AG04450 (cell line): ENCODE measurements at regions not wholly inside any gene's neighbourhood (a gene's known extent, or its start where the extent isn't known, plus 50 kb on each side); places are given as distances from the start of the nearest gene placed in this dataset.

Experiments used
- CTCF ChIA-PET: fragments of 300-600, 350-600 bp; formaldehyde crosslinking; extraction: SDS; loops from one replicate; lab custom pipeline; 2022; ENCODE audit warnings: antibody characterized with exemption, inconsistent platforms; lab: Charles Lee
- POLR2A ChIA-PET: fragments of 350-600 bp; formaldehyde crosslinking; extraction: SDS; loops from one replicate; lab custom pipeline; 2021; ENCODE audit warnings: antibody characterized with exemption, inconsistent platforms; lab: Yijun Ruan, JAX
- DNase-seq: peaks from one replicate; pipeline ENCODE4 v3.0.0-alpha.2; 2011; ENCODE audit warnings: low read depth, low spot score
- H3K27ac ChIP-seq: one replicate; pipeline ENCODE4 v1.5.1; 2012; ENCODE audit warnings: low read depth, low read length, control low read depth
- H3K27me3 ChIP-seq: one replicate; pipeline ENCODE4 v1.6.0; 2012; ENCODE audit warnings: low read length; ENCODE audit not compliant: control insufficient read depth, insufficient read depth
- H3K4me3 ChIP-seq: 2 replicates; pipeline ENCODE4 v1.5.1; 2011; ENCODE audit warnings: mild to moderate bottlenecking, low read depth, low read length, control low read depth
- H3K9me3 ChIP-seq: 2 replicates; pipeline ENCODE4 v1.5.1; 2012; ENCODE audit warnings: low read length; ENCODE audit not compliant: control insufficient read depth, insufficient read depth
- TF ChIP-seq, protein P1 (sequence below): IDR thresholded peaks from 2 replicates; pipeline ENCODE4 v1.5.1; 2011; ENCODE audit warnings: low read depth, low read length, control low read depth, inconsistent platforms

DNA sequence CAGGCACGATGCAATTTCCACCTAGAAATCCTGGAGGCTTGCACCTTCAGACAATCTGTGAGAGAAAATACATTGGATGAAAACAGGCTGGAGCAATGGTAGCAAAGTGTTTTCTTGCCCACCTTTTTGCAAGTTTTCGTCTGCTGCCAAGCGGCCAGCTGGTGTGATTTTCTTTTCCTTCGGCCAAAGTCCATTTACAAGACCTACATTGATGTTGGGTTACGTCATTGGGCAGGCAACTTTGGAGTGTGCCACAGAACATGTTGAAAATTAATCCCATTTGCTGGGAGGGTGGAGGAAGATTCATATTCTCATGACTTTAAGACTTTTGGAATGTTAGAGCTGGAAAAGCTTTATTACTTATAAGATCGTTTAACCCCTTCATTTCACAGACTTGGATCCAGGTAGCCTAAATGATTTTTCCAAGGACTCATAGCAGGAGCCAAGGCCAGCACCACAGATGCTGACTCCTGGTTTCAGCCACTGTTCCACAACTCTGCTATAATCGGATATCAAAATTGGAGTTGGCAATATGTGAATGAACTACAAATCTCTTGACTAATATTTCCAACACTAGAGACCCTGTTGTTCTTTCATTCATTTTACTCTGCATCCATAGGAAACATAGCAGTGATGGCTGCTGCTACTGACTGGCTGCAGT lies 352.1 kb downstream of the RND3 start:
- Histone ChIP-seq H3K9me3 (no peaks in the 10 kb centered on the region), H3K4me3 (no peak overlapping the region), H3K27ac (no peak overlapping the region), H3K27me3 (no peaks in the 10 kb centered on the region)
- POLR2A ChIA-PET, result no interaction called here
- CTCF ChIA-PET, result no interaction called here
- DNase-seq, result no peak
- TF ChIP-seq, protein P1, sequence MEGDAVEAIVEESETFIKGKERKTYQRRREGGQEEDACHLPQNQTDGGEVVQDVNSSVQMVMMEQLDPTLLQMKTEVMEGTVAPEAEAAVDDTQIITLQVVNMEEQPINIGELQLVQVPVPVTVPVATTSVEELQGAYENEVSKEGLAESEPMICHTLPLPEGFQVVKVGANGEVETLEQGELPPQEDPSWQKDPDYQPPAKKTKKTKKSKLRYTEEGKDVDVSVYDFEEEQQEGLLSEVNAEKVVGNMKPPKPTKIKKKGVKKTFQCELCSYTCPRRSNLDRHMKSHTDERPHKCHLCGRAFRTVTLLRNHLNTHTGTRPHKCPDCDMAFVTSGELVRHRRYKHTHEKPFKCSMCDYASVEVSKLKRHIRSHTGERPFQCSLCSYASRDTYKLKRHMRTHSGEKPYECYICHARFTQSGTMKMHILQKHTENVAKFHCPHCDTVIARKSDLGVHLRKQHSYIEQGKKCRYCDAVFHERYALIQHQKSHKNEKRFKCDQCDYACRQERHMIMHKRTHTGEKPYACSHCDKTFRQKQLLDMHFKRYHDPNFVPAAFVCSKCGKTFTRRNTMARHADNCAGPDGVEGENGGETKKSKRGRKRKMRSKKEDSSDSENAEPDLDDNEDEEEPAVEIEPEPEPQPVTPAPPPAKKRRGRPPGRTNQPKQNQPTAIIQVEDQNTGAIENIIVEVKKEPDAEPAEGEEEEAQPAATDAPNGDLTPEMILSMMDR, result no peak

DNA sequence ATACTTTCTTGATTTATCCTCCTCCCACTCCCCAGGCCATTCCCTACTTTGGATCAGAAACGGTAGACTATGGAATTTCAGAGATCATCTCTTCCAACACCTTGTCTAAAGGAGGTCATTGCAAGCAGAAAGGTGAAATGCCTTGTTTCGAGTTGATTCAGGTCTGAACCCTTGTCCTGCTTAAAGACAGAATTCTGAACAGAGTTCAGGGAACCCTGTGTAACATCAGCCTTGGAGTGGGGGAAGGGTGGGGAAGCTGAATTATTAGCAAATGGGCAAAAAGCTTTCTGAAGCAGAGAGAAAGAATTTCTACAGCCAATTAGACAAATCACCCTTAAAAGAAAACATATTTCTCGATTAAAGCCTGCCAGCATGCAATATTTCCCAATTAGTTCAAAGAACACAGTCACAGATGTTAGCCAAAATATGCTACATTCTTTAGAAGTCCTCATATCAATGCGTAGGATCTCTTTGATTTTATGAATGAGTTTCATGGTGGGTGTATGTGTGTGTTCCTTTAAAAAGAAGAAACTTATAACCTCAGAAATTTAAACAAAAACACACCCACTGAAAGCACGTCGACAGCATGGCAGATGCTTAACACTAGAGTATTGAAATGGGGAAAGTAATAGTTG lies 353.1 kb downstream of the RND3 start:
- CTCF ChIA-PET, result no interaction called here
- no peak for DNase-seq
- H3K27me3 ChIP-seq, result no peaks in the 10 kb centered on the region
- TF ChIP-seq, protein P1, result no peak
- no peak overlapping the region for H3K4me3 ChIP-seq
- no peak overlapping the region for H3K27ac ChIP-seq
- H3K9me3 ChIP-seq, result no peaks in the 10 kb centered on the region
- POLR2A ChIA-PET, result no interaction called here

DNA sequence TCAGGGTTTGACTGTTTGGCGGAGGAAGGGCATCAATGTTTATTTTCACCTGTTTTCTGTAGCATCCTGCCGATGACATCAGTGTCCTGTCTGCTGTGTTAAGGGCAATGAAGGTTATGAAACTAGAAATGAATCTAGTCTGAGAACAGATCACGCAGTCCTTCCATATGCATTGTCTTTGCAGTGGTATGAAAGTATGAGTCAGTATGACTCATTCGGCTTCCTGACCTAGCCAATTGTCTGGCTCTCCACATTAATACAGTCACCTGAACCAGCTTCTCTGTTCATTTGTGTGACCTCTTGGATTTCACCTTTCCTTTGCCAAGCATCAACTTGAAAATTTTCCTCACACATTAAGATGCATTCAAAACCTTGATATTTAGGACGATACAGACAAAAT lies 353.8 kb downstream of the RND3 start:
- ChIA-PET CTCF (interaction anchor here (0.8 kb wide), 1 partner anchor 41 kb away, joined by 3 read pairs; no protein-coding TSS in a partner anchor), POLR2A (no interaction called here)
- peaks cover 2% of the 10 kb centered on the region; the same call in 1 of the 2 replicates for H3K9me3 ChIP-seq
- TF ChIP-seq, protein P1, result no peak
- no peaks in the 10 kb centered on the region for H3K27me3 ChIP-seq
- H3K4me3 ChIP-seq, result no peak overlapping the region
- no peak overlapping the region for H3K27ac ChIP-seq
- no peak for DNase-seq

DNA sequence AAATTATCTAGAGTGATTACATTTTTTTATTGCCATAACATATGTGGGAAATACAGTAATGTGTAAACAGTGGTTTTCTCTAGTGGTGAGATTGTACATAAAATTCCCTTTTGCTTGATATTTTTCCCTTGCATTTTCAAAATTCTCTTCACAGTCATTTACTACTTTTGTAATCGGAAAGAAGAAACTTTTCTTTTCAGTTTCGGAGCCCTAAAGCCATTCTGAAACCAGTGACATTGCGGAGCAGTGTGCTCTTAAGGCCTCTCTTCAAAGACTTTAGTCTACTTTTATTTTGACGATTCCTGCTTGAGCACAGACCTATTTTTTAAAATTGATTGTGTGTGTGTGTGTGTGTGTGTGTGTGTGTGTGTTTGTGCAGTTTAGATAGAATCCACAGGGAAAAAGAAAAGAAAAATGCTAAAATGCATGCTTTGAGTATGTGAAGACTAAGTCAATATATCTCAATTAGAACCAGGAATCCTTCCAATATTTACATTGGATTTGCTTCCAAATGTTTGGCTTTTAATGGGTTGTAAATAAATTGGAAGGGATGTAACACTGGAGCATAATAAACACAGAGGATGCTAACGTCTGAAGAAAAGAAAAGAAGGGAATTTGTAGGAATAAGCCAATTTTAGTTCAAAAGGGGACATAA lies 357.4 kb downstream of the RND3 start:
- no peaks in the 10 kb centered on the region for H3K27me3 ChIP-seq
- no peak for DNase-seq
- TF ChIP-seq, protein P1, result no peak
- ChIA-PET CTCF (no interaction called here), POLR2A (no interaction called here)
- no peak overlapping the region for H3K4me3 ChIP-seq
- H3K27ac ChIP-seq, result no peak overlapping the region
- H3K9me3 ChIP-seq, result peaks cover 2% of the 10 kb centered on the region; the same call in 1 of the 2 replicates

DNA sequence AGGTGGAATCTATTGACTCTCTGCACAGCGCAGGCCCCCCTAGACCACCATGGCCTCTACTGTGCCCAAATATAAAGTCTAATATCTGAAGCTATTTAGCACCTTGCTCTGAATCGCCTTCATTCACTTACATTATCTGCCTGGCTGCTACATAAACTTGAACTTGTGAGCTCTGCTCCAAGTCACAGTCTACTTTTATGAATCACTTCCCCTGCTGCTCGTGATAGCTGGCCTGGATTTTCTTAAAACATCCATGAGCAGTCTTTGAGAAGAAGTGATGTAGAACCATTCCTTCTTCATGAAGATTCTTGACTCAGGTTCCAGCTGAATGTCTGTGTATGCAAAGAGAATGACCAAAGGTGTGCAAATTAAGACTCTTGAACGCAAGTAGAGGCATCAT lies 359.5 kb downstream of the RND3 start:
- H3K27ac ChIP-seq, result no peak overlapping the region
- POLR2A ChIA-PET, result interaction anchor here (0.7 kb wide), 1 partner anchor 479 kb away, joined by 4 read pairs; no protein-coding TSS in a partner anchor
- H3K4me3 ChIP-seq, result no peak overlapping the region
- CTCF ChIA-PET, result interaction anchor here (1.5 kb wide), 1 partner anchor 531 kb away, joined by 4 read pairs; no protein-coding TSS in a partner anchor
- no peak for DNase-seq
- H3K9me3 ChIP-seq, result peaks cover 2% of the 10 kb centered on the region; the same call in 1 of the 2 replicates
- TF ChIP-seq, protein P1, result no peak
- no peaks in the 10 kb centered on the region for H3K27me3 ChIP-seq
